GM04503 (cell line): ENCODE measurements at regions not wholly inside any gene's neighbourhood (a gene's known extent, or its start where the extent isn't known, plus 50 kb on each side); places are given as distances from the start of the nearest gene placed in this dataset.
"Not testable (repeated sequence)": the region's sequence is repeated elsewhere in the genome, so short reads cannot be mapped to it uniquely, and the experiment has no call there.

Source experiments
- DNase-seq: peaks from one replicate; pipeline ENCODE4 v3.0.0-alpha.2; 2012; ENCODE audit warnings: low read depth

DNA sequence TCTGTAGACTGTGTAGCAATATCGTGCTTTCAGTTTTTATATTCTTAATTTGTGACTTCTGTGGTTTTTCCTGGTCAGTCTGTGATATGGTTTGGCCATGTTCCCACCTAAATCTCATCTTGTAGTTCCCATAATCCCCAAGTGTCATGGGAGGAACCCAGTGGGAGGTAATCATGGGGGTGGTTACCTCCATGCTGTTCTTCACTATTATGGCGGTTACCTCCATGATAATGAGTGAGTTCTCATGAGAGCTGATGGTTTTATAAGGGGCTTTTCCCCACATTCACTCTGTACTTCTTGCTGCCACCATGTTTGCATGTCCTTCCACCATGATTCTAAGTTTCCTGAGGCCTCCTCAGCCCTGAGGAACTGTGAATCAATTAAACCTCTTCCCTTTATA, 169.8 kb downstream of the LEPR start:
- DNase-seq: no peak

DNA sequence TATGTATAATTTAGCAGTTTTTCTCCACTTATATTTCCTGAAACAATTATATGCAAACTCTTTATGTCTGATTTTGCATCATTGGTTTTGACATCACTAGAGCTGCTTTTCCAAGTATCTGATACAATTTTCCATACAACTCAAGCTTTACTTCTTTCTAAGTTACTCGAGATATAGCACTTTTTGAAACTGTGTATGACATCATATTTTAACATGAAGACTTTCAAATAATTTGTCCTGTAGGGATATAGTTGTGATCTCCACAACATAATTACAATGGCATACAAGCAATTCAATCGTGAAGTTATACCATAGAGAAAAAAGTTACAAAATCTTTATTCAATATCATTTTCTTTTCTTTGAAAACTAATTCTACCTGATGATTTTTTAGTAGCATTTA, 173.0 kb downstream of the LEPR start:
- DNase-seq: no peak

DNA sequence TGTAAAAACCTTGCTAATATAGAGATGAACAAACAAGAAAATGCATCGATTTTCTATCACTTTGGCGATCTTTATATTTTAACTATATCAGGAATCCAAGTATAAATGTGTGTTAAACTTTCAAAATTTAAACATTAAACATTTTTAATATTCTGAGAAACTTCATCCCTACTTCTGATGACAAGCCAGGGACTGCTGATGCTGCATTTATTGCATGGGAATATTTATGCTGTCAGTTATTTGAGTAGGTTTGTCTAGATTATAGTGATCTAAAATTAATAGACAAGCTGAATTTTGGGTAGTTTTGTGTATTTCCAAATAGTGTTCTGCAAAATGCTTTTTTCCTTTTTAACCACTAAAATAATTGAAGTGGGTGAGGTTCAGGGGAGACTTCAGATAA, 175.3 kb downstream of the LEPR start:
- DNase-seq: no peak

DNA sequence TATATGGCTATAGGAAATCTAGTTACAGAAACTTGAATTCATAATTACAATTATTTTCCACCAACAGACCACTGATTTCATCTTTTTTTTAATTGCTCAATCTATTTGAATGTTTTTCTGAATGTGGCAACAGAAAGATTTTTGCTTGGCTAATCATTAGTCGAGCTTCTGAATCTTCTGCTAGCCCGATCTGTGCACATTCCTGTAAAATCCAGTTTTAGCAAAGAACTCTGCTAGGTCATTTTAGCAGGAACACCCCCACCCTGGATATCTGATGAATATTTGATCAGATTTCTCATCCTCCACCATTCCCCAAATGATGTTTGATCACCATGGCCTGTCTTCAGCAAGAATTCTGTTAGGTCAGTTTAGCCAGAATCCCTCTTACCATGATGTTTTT, 176.3 kb downstream of the LEPR start:
- no peak for DNase-seq

DNA sequence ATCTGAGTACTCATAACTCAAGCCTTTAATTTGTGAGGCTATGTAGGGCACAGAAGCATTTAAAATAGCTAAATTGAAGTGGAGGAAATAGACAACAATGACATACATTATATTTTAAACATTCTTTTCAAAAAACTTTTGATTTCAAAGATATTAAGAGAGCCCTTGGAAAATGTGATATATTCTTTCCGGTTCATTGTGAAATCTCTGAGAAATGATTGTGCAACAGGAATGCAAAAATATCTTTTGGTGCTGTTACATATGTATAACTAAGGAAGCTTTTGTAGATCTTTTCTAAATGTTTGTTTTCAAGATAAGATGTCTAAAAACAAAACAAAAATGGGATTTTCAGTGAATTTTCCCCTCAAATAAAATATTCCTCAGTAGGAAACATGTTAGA, 185.2 kb downstream of the LEPR start:
- no peak for DNase-seq

DNA sequence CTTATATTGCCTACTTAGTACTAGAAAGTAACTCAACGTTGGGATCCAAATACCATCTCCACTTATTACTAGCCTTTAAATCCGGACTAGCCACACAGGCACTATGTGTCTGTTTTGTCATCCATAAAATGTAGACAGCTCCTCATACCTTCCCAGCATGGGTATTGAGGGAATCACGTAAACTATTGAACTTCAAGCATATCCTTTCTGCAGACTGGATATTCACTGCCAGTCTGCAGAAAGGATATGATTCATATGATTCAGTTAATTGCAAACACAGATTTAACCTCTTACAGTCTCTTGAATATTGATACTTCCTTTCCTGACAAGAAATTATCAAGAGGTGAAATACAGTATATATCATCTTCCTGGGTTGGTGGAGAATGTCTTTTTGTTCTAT, 186.0 kb downstream of the LEPR start:
- no peak for DNase-seq

DNA sequence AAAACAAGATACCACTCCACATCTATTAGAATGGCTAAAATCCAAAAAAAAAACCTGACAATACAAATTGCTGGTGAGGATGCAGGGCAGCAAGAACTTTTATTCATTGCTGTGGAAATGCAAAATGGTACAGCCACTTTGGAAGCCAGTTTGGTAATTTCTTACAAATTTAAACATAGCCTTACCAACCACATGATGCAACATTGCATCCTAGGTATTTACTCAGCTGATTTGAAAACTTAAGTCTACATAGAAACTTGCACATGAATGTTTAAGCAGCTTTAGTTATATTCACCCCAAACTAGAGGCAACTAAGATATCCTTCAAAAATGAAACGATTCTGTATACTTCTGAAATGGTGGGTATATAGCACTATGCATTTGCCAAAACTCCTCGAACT, 178.8 kb upstream of the PDE4B start:
- DNase-seq: no peak

DNA sequence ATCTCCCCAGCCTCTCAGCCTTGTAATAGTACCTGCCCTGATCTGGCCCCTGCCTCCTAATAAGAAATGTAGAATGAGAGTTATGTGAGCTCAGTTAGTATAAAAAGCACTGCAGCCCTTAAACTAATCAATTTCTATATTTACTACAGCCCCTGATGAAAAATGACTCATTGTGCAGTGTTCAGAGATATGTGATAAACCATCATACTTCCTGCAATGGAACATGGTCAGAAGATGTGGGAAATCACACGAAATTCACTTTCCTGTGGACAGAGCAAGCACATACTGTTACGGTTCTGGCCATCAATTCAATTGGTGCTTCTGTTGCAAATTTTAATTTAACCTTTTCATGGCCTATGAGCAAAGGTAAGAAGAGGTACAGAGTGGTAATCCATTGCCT, 176.8 kb upstream of the PDE4B start:
- no peak for DNase-seq

DNA sequence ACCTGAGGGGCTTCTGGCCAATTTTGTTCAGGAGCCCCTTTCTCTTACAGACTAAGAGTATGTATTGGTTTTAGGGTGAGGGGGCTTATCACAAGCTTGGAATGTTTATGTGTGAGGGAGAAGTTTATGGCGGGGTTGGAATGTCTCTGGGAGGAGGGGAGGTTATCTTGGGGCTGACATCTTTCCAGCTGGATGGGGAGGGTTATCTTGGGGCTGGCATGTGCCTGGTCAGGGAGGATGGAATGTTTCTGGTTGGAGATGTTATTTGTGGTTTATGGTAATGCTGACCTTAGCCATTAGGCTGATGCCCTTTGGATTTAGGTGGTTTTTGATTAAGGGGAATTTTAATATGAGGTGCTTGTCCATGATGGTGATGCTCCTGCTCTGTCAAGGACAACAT, 171.0 kb upstream of the PDE4B start:
- DNase-seq: not testable (repeated sequence)

DNA sequence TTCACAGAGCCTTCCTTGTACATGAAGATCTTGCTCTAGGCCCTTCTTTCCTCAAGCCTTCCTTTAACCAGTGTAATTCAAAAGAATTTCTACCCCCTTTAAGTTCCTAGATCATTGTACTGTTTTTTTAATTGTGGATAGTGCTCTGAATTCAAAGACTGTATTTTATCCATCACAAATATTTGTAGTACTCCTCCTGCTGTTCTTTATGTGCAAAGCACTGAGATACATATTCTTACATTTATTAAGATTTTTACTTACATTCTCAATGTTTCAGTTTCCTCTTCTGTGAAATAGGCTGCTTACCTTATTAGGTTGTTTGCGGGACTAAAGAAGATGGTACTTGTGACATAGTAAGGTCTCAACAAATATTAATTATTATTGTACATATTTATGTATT, 168.8 kb upstream of the PDE4B start:
- DNase-seq: no peak

DNA sequence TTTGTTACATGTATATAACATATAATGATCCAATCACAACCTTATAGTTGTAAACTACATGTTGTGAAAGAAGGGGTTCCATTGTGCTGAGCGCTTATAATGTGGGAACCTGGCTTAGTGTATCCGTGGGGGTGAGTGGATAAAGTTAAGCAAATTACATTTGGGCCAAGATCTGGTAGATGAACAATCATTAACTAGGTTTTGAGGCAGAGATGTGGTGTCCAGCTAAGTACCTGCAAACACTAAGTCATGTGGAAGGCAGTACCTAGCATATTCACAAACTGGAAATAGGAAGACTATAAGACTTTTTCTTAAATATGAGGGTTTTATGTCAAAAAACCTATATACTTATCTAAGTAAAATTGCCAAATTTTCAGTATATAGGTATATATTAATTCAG, 167.2 kb upstream of the PDE4B start:
- DNase-seq: no peak

DNA sequence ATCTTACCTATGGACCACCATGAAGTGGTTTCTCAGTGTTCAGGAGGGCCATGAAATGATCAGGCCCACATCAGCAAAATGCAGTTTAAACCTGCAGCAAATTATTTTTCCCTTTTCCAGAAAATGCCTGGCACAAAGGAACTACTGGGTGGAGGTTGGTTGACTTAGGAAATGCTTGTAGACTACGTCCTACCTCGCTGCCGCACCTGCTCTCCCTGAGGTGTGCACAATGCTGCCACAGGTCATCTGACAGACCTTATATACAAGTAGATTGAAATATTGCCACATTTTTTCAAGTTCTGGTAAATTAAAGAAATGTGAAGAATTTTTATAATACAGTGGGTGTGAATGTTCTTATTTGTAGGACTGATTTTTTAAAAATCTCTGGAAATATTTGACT, 166.7 kb upstream of the PDE4B start:
- DNase-seq: no peak

DNA sequence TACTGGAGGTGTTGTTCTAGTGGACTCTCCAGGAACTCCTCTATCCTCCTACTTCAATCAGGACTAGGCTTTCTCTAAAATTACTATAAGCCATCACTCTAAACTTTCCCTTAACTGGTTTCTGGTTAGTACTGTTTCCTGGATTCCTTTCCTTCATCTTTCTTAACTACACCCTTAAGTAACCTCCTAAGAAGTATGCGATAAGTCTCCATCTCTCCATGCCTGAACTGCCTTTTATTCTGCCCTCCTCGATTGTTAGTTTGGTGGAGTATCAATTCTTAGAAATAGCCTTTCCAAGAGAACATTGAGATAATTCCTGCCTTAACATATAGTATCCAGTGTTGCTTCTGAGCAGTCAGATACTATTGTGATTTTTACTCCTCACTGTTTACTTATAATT, 162.9 kb upstream of the PDE4B start:
- no peak for DNase-seq

DNA sequence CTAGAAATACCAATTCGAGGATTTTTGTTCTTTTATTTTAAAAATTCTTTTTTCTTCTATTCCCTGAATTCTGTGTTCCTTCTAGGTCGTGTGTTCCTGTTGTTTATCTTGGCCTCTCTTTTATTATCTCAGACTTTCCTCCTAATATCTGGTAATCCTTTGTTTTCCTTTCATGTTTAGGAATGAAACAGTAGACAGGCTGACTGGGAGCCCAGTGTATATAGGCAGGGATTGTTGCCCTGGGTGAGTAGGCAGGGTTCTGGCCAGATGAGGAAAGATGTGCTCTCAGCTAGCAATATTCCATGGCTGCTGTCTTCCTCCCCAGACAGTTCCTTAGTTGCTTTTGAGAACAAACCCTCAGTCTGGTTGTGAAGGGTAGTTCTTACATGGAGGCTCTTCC, 161.8 kb upstream of the PDE4B start:
- DNase-seq: no peak

DNA sequence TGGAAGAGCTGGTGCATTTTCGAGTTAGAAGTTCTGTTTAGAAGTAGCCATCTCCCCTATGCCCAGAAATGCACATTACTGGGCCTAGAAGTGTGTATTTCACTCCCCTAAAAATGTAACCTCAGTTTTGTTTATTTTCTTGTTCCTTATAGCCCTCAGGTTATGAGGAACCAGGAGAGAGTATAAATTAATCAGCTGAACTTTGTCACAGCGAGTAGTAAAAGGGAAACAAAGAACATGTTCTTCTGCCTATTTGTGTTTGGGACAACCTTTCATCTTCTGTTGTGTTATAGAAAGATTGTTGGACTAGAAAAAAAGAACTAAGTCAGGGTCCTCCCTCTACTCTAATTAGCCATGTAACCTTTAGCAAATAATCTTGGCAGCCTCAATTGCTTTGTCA, 160.5 kb upstream of the PDE4B start:
- no peak for DNase-seq

DNA sequence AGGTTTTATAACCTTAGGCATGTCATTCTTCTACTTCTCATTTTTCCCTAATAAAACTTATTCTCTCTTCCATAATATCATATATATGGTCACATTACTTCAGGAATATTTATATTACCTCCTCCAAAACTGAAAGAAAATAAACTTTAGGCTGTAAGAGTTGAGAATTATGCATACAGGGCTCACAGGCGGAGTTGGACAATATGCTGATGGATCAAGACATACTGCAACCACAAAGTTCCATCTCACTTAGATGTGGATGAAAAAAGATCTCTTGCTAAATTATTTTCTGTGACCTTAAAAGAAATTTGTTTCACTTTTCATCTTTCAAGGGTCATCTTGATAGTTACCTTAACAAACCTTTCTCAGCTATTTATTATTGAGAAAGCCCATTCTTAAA, 152.6 kb upstream of the PDE4B start:
- no peak for DNase-seq

DNA sequence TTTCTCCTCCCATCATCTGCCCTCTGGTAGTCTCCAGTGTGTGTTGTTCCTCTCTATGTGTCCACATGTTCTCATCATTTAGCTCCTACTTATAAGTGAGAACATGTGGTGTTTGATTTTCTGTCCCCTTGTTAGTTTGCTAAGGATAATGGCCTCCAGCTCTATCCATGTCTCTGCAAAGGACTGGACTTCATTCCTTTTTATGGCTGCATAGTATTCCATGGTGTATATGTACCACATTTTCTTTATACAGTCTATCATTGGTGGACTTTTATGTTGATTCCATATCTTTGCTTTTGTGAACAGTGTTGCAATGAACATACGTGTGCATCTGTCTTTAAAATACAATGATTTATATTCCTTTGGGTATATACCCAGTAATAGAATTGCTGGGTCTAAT, 143.5 kb upstream of the PDE4B start:
- not testable (repeated sequence) for DNase-seq

DNA sequence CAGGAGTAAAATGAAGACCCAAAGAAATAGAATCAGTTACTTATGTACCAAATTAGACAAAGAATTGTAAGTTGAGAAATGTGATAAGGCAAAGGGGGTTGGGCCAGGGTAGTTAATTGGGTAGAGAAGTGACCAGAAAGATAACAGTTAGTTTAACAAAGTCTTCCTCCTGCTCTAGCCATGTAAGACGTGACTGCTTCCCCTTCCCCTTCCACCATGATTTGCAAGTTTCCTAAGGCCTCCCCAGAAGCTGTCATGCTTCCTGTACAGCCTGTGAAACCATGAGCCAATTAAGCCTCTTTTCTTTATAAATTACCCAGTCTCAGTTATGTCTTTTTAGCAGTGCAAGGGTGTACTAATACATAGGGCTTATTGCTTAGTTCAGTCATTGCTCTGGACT, 142.0 kb upstream of the PDE4B start:
- no peak for DNase-seq

DNA sequence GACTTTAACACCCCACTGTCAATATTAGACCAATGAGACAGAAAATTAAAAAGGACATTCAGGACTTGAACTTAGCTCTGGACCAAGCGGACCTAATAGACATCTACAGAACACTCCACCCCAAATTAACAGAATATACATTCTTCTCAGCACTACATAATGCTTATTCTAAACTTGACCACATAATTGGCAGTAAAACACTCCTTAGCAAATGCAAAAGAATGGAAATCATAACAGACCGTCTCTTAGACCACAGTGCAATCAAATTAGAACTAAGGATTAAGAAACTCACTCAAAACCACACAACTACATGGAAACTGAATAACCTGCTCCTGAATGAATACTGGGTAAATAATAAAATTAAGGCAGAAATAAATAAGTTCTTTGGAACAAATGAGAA, 138.2 kb upstream of the PDE4B start:
- not testable (repeated sequence) for DNase-seq

DNA sequence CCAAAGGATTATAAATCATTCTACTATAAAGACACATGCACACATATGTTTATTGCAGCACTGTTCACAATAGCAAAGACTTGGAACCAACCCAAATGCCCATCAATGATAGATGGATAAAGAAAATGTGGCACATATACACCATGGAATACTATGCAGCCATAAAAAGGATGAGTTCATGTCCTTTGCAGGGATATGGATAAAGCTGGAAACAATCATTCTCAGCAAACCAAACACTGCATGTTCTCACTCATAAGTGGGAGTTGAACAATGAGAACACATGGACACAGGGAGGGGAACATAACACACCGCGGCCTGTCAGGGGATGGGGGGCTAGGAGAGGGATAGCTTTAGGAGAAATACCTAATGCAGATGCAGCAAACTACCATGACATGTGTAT, 135.1 kb upstream of the PDE4B start:
- DNase-seq: not testable (repeated sequence)

DNA sequence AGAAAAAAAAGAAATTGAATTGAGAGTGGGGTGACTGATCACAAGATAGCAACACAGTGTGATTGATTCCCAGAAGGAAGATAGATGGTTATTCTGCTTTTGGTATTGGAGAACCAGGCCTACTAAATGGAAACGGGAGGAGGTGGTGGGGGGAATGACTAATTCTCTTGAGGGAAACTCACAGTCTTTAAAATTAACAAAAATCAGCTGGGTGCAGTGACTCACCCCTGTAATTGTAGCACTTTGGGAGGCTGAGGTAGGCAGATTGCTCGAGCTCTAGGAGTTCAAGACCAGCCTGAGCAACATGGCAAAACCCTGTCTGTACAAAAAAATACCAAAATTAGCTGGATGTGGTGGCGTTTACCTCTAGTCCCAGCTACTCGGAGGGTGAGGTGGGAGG, 134.6 kb upstream of the PDE4B start:
- peak; percentile 2 for DNase-seq

DNA sequence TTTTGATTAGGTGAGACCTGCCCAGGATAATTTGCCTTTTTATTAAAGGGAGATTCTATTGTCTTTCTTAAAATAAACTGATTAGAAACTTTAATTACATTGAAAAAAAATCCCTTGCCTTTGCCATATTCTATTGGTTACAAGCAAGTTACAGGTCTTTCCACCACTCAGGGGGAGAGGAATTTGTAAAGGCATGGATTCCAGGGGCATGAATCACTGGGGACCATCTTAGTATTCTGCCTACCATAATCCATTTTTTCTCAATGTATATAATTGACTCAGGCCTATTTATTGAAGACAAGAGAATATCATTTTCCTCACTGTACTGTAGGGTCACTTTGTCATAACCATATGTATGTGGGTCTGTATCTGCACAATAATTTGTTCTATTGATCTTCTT, 124.3 kb upstream of the PDE4B start:
- no peak for DNase-seq

DNA sequence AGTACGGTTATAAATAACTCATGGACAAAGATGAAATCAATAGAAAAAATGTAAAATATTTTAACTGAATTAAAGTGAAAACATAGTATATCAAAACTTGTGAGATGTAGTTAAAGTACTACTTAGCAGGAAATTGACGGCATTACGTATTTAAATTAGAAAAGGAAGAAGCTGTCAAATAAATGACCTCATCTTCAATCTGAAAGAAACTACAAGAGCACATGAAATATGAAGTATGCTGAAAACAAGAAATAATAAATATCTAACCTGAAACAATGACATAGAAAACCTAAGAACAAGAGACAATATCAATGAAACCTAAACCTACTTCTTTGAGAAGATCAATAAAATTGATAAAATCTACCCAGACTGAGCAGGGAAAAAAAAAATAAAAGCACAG, 122.2 kb upstream of the PDE4B start:
- DNase-seq: no peak

DNA sequence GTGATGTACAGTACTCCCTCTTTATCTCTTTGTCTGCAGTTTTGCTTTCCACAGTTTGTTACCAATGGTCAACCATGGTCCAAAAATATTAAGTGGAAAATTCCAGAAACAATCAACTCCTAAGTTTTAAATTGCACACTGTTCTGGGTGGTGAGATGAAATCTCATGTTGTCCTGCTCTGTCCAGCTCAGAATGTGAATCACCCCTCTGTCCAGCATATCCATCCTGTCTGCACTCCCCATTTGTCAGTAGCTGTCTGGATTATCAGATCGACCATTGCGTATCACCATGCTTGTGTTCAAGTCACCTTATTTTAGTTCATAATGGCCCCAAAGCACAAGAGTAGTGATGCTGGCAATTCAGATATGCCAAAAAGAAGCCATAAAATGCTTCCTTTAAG, 118.2 kb upstream of the PDE4B start:
- no peak for DNase-seq

DNA sequence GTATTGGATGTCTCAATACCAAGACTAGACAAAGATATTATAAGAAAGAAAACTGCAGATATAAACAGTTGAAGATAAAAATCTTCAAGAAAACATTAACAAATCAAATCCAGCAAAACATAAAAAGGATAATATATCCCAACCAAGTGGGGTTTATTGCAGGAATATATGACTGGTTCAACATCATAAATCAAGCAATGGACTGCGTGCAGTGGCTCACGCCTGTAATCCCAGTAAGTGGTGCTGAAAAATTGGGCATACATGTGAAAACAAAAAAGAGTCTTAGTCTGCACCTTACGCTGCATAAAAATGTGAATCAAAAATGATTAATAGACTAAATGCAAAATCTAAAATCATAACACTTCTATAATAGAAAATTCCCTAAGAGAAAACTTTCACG, 112.9 kb upstream of the PDE4B start:
- no peak for DNase-seq

DNA sequence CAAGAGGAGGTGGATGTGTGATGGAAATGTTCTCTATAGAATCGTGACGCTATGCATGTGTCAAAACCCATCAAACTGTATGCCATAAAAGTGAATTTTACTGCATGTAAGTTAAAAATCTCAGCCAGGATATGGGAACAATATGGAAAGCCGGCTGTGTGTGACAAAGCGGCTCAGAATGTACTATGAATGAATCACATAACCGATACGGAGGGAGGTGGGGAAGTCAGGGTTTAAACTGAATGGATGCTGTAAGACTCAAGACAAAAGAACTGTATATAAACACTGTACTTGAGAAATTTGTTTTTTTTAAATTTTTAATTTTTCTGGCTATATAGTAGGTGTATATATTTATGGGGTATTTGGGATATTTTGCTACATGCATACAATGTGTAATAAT, 111.6 kb upstream of the PDE4B start:
- DNase-seq: no peak
